GM12878 (cell line): ENCODE measurements at regions not wholly inside any gene's neighbourhood (a gene's known extent, or its start where the extent isn't known, plus 50 kb on each side); places are given as distances from the start of the nearest gene placed in this dataset.

Experiments used
- CBX5 ChIP-seq: sonication (generic); IDR thresholded peaks from 2 replicates; pipeline ENCODE4 v1.6.1; 2016; ENCODE audit warnings: low read depth, moderate library complexity, mild to moderate bottlenecking, inconsistent platforms
- CHD2 ChIP-seq: IDR thresholded peaks from 2 replicates; pipeline ENCODE4 v1.6.1; 2011; ENCODE audit warnings: low read depth, low read length, improper control_type of control experiment, borderline replicate concordance
- ESRRA ChIP-seq: IDR thresholded peaks from 2 replicates; pipeline ENCODE4 v1.6.1; 2012; ENCODE audit warnings: mild to moderate bottlenecking, low read length, improper control_type of control experiment
- EZH2 ChIP-seq: IDR thresholded peaks from 2 replicates; pipeline ENCODE4 v1.6.1; 2012; ENCODE audit warnings: low read depth, mild to moderate bottlenecking, control low read depth, inconsistent platforms, low read length, borderline replicate concordance; ENCODE audit not compliant: control insufficient read depth
- POU2F2 ChIP-seq: IDR thresholded peaks from 3 replicates; pipeline ENCODE4 v1.6.1; 2011; ENCODE audit warnings: low read depth, mild to moderate bottlenecking, low read length, borderline replicate concordance
- RELA ChIP-seq: fragments of 450-650 bp; IDR thresholded peaks from 2 replicates; pipeline ENCODE4 v1.8.0; 2014; ENCODE audit warnings: borderline replicate concordance; ENCODE audit not compliant: partially characterized antibody
- TAF1 ChIP-seq: IDR thresholded peaks from 2 replicates; pipeline ENCODE4 v1.6.1; 2011; ENCODE audit warnings: mild to moderate bottlenecking, low read depth, low read length, borderline replicate concordance
- TCF12 ChIP-seq: IDR thresholded peaks from 2 replicates; pipeline ENCODE4 v1.6.1; 2011; ENCODE audit warnings: low read depth, mild to moderate bottlenecking, low read length
- ZNF274 ChIP-seq: IDR thresholded peaks from one replicate; pipeline ENCODE4 v1.8.0; 2011; ENCODE audit not compliant: insufficient read length, insufficient read depth
- TF ChIP-seq, protein P1 (sequence below), 3 experiments: IDR thresholded peaks in 2 of 3; conservative IDR thresholded peaks in 1 of 3; 2 replicates each; pipeline ENCODE4 v1.5.1; 2011; ENCODE audit warnings: low read depth in 3 of 3, low read length in 3 of 3, mild to moderate bottlenecking in 3 of 3, control low read depth in 2 of 3, moderate library complexity in 2 of 3, inconsistent platforms in 1 of 3, mixed read lengths in 1 of 3; ENCODE audit not compliant: control insufficient read depth in 2 of 3, insufficient read depth in 1 of 3; ENCODE audit errors: extremely low read depth in 1 of 3
- TF ChIP-seq, protein P2 (sequence below): IDR thresholded peaks from 2 replicates; pipeline ENCODE4 v1.6.1; 2011; ENCODE audit warnings: low read depth, mild to moderate bottlenecking, low read length, moderate library complexity, borderline replicate concordance; ENCODE audit errors: extremely low read depth
- TF ChIP-seq, protein P3 (sequence below): fragments of 450-650 bp; IDR thresholded peaks from 2 replicates; pipeline ENCODE4 v1.6.1; 2018; ENCODE audit warnings: mild to moderate bottlenecking, low read depth, moderate library complexity; ENCODE audit not compliant: partially characterized antibody
- TF ChIP-seq, protein P4 (sequence below): IDR thresholded peaks from 2 replicates; pipeline ENCODE4 v1.6.1; 2011; ENCODE audit warnings: low read depth, low read length, improper control_type of control experiment, borderline replicate concordance

DNA sequence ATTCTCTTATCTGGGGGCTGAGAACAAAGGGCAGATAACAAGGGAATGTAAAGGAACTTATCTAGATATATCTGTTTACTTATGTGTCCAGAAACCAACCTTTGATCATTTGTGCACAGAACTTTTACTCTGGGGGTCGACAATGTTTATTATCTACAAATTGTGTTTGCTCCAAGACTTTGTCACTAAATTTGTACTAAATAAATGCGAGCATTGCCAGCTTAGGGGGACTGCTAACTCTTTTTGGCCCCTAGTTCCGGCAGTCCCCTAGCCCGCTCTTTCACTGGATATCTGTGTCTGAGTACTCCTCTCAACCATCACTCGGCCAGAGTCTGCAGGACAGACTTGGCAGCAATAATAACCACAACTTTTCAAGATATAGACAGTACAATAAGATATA lies 88.2 kb downstream of the FSCB start:
- TF ChIP-seq TAF1: no peak
- TF ChIP-seq, protein P1, sequence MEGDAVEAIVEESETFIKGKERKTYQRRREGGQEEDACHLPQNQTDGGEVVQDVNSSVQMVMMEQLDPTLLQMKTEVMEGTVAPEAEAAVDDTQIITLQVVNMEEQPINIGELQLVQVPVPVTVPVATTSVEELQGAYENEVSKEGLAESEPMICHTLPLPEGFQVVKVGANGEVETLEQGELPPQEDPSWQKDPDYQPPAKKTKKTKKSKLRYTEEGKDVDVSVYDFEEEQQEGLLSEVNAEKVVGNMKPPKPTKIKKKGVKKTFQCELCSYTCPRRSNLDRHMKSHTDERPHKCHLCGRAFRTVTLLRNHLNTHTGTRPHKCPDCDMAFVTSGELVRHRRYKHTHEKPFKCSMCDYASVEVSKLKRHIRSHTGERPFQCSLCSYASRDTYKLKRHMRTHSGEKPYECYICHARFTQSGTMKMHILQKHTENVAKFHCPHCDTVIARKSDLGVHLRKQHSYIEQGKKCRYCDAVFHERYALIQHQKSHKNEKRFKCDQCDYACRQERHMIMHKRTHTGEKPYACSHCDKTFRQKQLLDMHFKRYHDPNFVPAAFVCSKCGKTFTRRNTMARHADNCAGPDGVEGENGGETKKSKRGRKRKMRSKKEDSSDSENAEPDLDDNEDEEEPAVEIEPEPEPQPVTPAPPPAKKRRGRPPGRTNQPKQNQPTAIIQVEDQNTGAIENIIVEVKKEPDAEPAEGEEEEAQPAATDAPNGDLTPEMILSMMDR (IDR thresholded peaks at IDR 0.05 in 2 of 3, conservative IDR thresholded peaks at IDR 0.05 in 1 of 3; ENCODE audit: control insufficient read depth in 2 of 3, extremely low read depth in 1 of 3, insufficient read depth in 1 of 3, low read depth in 3 of 3, low read length in 3 of 3): no peak
- no peak for TF ChIP-seq ESRRA
- no peak for TF ChIP-seq EZH2
- TF ChIP-seq TCF12: no peak
- no peak for TF ChIP-seq ZNF274
- TF ChIP-seq CBX5: no peak
- no peak for TF ChIP-seq POU2F2
- TF ChIP-seq, protein P2, sequence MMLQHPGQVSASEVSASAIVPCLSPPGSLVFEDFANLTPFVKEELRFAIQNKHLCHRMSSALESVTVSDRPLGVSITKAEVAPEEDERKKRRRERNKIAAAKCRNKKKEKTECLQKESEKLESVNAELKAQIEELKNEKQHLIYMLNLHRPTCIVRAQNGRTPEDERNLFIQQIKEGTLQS: no peak
- no peak for TF ChIP-seq CHD2
- no peak for TF ChIP-seq RELA
- TF ChIP-seq, protein P3, sequence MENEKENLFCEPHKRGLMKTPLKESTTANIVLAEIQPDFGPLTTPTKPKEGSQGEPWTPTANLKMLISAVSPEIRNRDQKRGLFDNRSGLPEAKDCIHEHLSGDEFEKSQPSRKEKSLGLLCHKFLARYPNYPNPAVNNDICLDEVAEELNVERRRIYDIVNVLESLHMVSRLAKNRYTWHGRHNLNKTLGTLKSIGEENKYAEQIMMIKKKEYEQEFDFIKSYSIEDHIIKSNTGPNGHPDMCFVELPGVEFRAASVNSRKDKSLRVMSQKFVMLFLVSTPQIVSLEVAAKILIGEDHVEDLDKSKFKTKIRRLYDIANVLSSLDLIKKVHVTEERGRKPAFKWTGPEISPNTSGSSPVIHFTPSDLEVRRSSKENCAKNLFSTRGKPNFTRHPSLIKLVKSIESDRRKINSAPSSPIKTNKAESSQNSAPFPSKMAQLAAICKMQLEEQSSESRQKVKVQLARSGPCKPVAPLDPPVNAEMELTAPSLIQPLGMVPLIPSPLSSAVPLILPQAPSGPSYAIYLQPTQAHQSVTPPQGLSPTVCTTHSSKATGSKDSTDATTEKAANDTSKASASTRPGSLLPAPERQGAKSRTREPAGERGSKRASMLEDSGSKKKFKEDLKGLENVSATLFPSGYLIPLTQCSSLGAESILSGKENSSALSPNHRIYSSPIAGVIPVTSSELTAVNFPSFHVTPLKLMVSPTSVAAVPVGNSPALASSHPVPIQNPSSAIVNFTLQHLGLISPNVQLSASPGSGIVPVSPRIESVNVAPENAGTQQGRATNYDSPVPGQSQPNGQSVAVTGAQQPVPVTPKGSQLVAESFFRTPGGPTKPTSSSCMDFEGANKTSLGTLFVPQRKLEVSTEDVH: no peak
- TF ChIP-seq, protein P4, sequence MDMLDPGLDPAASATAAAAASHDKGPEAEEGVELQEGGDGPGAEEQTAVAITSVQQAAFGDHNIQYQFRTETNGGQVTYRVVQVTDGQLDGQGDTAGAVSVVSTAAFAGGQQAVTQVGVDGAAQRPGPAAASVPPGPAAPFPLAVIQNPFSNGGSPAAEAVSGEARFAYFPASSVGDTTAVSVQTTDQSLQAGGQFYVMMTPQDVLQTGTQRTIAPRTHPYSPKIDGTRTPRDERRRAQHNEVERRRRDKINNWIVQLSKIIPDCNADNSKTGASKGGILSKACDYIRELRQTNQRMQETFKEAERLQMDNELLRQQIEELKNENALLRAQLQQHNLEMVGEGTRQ: no peak
